Ammon's horn (tissue), 1 donor: ENCODE measurements at regions not wholly inside any gene's neighbourhood (a gene's known extent, or its start where the extent isn't known, plus 50 kb on each side); places are given as distances from the start of the nearest gene placed in this dataset.

Source experiments
- DNase-seq: peaks from one replicate; pipeline ENCODE4 v3.0.0-alpha.2; 2016; ENCODE audit warnings: low spot score

GRCh38 chr3:18774319-18775088, 349.4 kb upstream of the SATB1 start:
- no peak for DNase-seq

DNA sequence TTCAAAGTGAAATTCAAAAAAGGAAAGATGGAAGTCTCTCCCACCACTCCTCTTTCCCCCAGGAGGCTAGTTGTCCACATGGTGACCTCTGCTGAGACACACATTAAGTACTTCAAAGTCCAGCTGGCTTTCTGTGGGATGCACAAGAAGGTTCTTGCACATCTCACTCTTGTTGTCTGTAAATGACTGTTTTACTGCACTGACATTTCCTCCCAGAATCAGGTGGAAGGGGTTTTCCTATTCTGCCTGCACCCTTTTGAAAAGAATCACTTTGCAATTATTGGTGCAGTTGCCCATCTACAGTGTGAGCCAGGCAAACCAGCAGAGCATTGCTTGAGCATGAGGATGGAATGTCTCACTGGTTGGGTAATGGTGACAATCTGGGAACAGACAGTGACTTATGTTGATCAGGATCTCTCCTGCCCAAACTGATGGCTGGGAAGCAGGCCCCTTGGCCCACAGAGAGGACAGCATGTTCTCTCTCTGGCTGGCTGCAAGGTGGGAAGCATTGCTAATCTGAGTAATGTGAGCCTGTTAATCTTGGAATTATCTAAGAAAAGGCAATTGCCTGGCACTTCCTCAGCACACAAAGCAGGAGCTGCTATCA, 347.7 kb upstream of the SATB1 start:
- no peak for DNase-seq

- no peak for DNase-seq
Observed at GRCh38 chr3:18771931-18772330, 346.8 kb upstream of the SATB1 start.

GRCh38 chr3:18770800-18771199, 345.7 kb upstream of the SATB1 start:
- DNase-seq: no peak

- no peak for DNase-seq
Observed at GRCh38 chr3:18767756-18768303, 342.7 kb upstream of the SATB1 start.

GRCh38 chr3:18766974-18767373, 341.8 kb upstream of the SATB1 start:
- DNase-seq: no peak

DNA sequence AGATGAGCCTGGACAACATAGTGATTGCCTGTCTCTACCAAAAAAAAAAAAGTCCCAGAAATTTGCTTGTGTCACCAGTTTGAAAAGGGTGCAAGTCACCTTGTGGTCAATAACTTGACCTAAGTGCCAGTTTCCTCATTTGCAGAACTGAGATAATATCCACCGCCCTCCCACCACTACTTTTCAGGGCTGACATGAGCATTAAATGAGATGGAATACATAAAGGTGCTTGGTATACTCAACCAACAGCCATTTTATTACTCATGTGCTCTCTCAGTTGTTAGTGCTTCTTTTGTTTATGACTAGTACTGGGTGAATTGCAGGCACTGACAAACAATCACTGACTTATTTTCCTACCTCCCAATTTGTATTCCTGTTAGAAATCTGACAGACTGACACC, 340.5 kb upstream of the SATB1 start:
- no peak for DNase-seq

- DNase-seq: no peak
Observed at GRCh38 chr3:18765161-18765560, 340.0 kb upstream of the SATB1 start.

- DNase-seq: no peak
Observed at GRCh38 chr3:18761530-18761929, 336.4 kb upstream of the SATB1 start.

GRCh38 chr3:18758047-18758704, 333.0 kb upstream of the SATB1 start:
- DNase-seq: peak; percentile 50

- DNase-seq: no peak
Observed at GRCh38 chr3:18757476-18757875, 332.3 kb upstream of the SATB1 start.

- DNase-seq: no peak
Observed at GRCh38 chr3:18752273-18752934, 327.3 kb upstream of the SATB1 start.

DNA sequence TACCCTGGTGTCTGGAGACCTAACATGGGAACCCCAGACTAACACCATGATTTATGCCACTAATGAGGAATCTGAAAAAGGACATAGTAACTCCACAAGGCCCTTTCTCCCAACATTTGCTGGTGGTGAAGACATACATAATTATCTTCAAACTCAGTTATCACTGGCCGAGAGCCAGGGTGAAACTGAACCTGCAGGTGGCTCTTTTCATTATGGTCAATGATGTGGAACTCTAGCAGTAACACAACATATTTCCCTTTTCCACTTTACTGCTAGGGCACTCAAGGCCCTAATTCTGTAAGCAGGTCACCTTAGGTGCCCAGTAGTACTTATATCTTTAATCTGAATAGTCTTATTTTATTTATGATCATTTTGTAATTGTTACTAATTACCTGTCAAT, 326.4 kb upstream of the SATB1 start:
- no peak for DNase-seq

DNA sequence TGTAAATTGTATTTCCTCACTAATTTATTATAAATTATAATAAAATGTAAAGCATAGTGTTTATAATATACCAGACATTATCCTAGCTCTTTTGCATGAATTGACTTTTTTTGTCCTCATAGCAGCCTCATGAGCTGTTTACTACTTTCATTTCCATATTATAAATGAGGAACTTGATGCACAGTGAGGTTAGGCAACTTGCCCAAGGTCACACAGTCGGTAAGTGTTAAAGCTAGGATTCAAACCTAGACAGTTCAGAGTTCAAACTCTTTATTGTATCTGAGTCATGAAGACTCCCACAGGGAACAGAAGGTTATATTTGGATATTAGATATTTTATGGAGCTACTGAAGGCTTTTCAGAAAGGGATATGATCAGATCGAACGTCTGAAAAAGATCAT, 322.2 kb upstream of the SATB1 start:
- DNase-seq: no peak

DNA sequence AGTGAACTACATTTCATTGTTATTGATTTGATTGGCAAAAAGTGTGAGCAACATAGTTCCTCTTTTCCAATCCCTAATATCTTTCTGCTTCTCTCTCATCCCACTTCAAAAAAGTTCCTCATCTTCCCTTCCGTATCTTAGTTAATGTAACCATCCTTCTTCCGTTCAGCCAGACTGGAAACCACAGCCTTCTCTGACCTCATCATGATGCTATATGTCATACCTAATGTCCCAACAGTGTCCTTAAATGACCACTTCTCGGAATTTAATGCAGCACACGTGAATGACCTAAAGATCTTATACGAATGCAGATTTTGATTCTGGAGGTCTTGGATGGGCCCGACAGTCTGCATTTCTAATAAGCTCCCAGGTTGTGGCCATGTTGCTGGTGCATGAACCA, 320.3 kb upstream of the SATB1 start:
- peak; percentile 26 for DNase-seq

GRCh38 chr3:18744472-18744871, 319.3 kb upstream of the SATB1 start:
- no peak for DNase-seq

- DNase-seq: no peak
Observed at GRCh38 chr3:18743761-18744160, 318.6 kb upstream of the SATB1 start.

DNA sequence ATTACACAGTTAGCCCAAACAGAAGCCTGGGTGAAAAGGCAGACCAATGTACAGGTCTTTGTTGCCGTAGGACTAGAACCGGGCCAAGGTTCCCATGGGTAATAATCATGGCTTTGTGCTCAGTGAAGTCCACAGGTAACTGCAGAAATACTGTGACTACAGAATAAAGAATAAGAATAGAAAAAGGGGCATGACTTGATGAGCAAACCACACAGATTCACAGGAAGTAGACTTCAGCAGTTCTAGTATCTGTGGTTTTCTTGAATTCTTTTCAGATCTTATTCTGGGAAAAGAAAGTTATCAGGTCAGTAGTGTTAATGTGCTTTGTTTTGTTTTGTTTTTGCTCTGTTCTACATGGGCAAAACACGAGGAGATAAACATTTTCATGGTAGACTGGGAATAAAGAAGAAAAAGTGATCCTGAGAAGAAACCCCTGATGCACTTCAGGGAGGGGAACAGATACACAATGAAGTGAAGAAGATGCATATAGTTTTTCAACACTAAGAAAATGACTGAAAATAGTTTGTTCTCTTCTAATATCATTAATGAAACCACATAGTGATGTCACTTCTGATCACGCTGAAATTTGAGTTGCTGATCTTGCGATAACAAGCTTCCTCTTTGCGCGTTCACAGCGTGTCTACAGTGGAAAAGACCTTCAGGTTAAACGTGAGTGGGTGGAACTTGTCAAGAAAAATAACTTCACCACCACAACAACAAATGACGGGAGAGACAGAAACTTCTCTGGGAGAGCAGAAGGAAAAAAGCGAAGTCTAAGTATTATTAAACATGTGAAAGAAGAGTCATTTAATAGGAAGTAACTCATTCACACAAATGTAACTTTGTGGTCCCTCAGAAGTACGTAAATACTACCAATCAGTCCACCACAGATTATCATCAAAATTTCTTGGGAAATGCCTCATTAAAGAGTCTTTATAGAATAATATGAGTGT, 315.8 kb upstream of the SATB1 start:
- DNase-seq: peak; percentile 7

DNA sequence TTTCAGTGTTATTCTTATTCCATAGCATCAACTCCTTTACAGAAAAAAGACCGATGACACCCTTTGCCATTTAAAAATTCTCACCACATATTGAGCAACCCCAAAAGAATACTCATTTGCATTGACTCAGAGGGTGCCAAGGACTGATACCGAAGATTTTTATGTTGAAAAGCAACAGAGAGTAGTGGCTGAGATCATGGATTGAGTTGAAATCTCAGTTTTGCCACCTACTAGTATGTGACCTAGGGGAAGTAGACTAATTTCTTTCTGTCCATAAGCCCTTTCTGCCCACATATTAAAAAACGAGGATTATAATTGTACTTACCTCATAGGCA, 313.9 kb upstream of the SATB1 start:
- DNase-seq: no peak

- no peak for DNase-seq
Observed at GRCh38 chr3:18738393-18739098, 313.4 kb upstream of the SATB1 start.

GRCh38 chr3:18735005-18735404, 309.9 kb upstream of the SATB1 start:
- DNase-seq: no peak
